ENCODE measurements at regions not wholly inside any gene's neighbourhood (a gene's known extent, or its start where the extent isn't known, plus 50 kb on each side); places are given as distances from the start of the nearest gene placed in this dataset.

GRCh38 chr5:119789406-119790117, 160.2 kb downstream of the FAM170A start:
- no peak for DNase-seq (ENCODE audit: low spot score)

GRCh38 chr5:119792161-119792799, 162.9 kb downstream of the FAM170A start:
- DNase-seq (ENCODE audit: low spot score): no peak

- no peak for DNase-seq (ENCODE audit: low spot score)
Observed at GRCh38 chr5:119795768-119796167, 166.4 kb downstream of the FAM170A start.

GRCh38 chr5:119801570-119801969, 172.2 kb downstream of the FAM170A start:
- DNase-seq (ENCODE audit: low spot score): no peak

- DNase-seq (ENCODE audit: low spot score): no peak
Observed at GRCh38 chr5:119808024-119808423, 178.7 kb downstream of the FAM170A start.

GRCh38 chr5:119808474-119808873, 179.1 kb downstream of the FAM170A start:
- DNase-seq (ENCODE audit: low spot score): no peak

GRCh38 chr5:119810217-119810616, 180.9 kb downstream of the FAM170A start:
- no peak for DNase-seq (ENCODE audit: low spot score)

- DNase-seq (ENCODE audit: low spot score): no peak
Observed at GRCh38 chr5:119811458-119811857, 182.1 kb downstream of the FAM170A start.

- DNase-seq (ENCODE audit: low spot score): no peak
Observed at GRCh38 chr5:119814655-119815054, 185.3 kb downstream of the FAM170A start.

GRCh38 chr5:119816055-119816454, 186.7 kb downstream of the FAM170A start:
- DNase-seq (ENCODE audit: low spot score): no peak

- DNase-seq (ENCODE audit: low spot score): no peak
Observed at GRCh38 chr5:119820016-119820415, 190.7 kb downstream of the FAM170A start.

- no peak for DNase-seq (ENCODE audit: low spot score)
Observed at GRCh38 chr5:119820608-119821007, 191.2 kb downstream of the FAM170A start.

GRCh38 chr5:119828541-119828940, 199.2 kb downstream of the FAM170A start:
- no peak for DNase-seq (ENCODE audit: low spot score)

- DNase-seq (ENCODE audit: low spot score): no peak
Observed at GRCh38 chr5:119829341-119829740, 200.0 kb downstream of the FAM170A start.

- DNase-seq (ENCODE audit: low spot score): no peak
Observed at GRCh38 chr5:119833176-119833575, 203.8 kb downstream of the FAM170A start.

- no peak for DNase-seq (ENCODE audit: low spot score)
Observed at GRCh38 chr5:119840175-119840574, 210.8 kb downstream of the FAM170A start.

GRCh38 chr5:119852140-119852539, 222.8 kb downstream of the FAM170A start:
- DNase-seq (ENCODE audit: low spot score): no peak

- DNase-seq (ENCODE audit: low spot score): no peak
Observed at GRCh38 chr5:119860463-119860862, 231.1 kb downstream of the FAM170A start.

GRCh38 chr5:119862619-119863018, 233.3 kb downstream of the FAM170A start:
- DNase-seq (ENCODE audit: low spot score): no peak

GRCh38 chr5:119864286-119864685, 234.9 kb downstream of the FAM170A start:
- DNase-seq (ENCODE audit: low spot score): no peak

GRCh38 chr5:119873611-119874010, 244.3 kb downstream of the FAM170A start:
- DNase-seq (ENCODE audit: low spot score): no peak

GRCh38 chr5:119876522-119876921, 247.2 kb downstream of the FAM170A start:
- DNase-seq (ENCODE audit: low spot score): no peak

- DNase-seq (ENCODE audit: low spot score): no peak
Observed at GRCh38 chr5:119878712-119879111, 249.4 kb downstream of the FAM170A start.

GRCh38 chr5:119879446-119879845, 250.1 kb downstream of the FAM170A start:
- no peak for DNase-seq (ENCODE audit: low spot score)
